ENCODE measurements at regions not wholly inside any gene's neighbourhood (a gene's known extent, or its start where the extent isn't known, plus 50 kb on each side); places are given as distances from the start of the nearest gene placed in this dataset.

DNA sequence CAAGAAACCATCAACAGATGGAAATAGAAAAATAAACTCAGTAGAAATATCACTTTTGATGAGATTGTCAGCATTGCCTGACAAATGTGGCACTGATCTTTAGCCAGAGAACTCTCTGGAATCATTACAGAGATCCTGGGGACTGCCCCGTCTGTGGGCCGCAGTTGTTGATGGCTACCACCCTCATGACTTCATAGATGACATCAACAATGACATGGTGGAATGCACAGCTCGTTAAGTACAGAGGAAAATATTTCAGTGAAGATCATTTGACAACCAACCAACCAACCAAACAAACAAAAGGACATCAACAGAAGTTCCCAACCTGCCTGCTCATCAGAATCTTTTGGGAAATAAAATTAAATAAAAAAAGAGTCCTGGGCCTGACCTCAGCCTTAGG, 132.6 kb downstream of the UCHL1 start:
- no peak for ATAC-seq
- no peak for TF ChIP-seq CSDC2 (CRISPR knock-in tag; IDR thresholded peaks at IDR 0.05)
- TF ChIP-seq ZNF70 (CRISPR knock-in tag; IDR thresholded peaks at IDR 0.05): no peak
- no peak for TF ChIP-seq ZNF8 (CRISPR knock-in tag; IDR thresholded peaks at IDR 0.05)
- no peak for TF ChIP-seq OSR1 (CRISPR knock-in tag; IDR thresholded peaks at IDR 0.05)
- no peak for TF ChIP-seq GLIS3 (CRISPR knock-in tag; IDR thresholded peaks at IDR 0.05)
- TF ChIP-seq SNAI2 (CRISPR knock-in tag; IDR thresholded peaks at IDR 0.05): no peak
- TF ChIP-seq ESRRG (CRISPR knock-in tag; IDR thresholded peaks at IDR 0.05): no peak
- no peak for TF ChIP-seq ISL1 (CRISPR knock-in tag; IDR thresholded peaks at IDR 0.05)
- no peak for TF ChIP-seq ARNTL (CRISPR knock-in tag; IDR thresholded peaks at IDR 0.05; ENCODE audit: borderline replicate concordance, low read depth)
- TF ChIP-seq, protein P1, sequence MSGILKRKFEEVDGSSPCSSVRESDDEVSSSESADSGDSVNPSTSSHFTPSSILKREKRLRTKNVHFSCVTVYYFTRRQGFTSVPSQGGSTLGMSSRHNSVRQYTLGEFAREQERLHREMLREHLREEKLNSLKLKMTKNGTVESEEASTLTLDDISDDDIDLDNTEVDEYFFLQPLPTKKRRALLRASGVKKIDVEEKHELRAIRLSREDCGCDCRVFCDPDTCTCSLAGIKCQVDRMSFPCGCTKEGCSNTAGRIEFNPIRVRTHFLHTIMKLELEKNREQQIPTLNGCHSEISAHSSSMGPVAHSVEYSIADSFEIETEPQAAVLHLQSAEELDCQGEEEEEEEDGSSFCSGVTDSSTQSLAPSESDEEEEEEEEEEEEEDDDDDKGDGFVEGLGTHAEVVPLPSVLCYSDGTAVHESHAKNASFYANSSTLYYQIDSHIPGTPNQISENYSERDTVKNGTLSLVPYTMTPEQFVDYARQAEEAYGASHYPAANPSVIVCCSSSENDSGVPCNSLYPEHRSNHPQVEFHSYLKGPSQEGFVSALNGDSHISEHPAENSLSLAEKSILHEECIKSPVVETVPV (CRISPR knock-in tag; IDR thresholded peaks at IDR 0.05): no peak
- TF ChIP-seq ZFP30 (CRISPR knock-in tag; IDR thresholded peaks at IDR 0.05): no peak
- TF ChIP-seq ZNF565 (CRISPR knock-in tag; conservative IDR thresholded peaks at IDR 0.05; ENCODE audit: low read depth): no peak
- TF ChIP-seq BACH2 (CRISPR knock-in tag; IDR thresholded peaks at IDR 0.05; ENCODE audit: borderline replicate concordance): no peak
- no peak for TF ChIP-seq TOX (CRISPR knock-in tag; IDR thresholded peaks at IDR 0.05; ENCODE audit: borderline replicate concordance)
- TF ChIP-seq ZFP3 (CRISPR knock-in tag; IDR thresholded peaks at IDR 0.05): no peak
- TF ChIP-seq ZC3H10 (CRISPR knock-in tag; IDR thresholded peaks at IDR 0.05): no peak
- TF ChIP-seq, protein P2, sequence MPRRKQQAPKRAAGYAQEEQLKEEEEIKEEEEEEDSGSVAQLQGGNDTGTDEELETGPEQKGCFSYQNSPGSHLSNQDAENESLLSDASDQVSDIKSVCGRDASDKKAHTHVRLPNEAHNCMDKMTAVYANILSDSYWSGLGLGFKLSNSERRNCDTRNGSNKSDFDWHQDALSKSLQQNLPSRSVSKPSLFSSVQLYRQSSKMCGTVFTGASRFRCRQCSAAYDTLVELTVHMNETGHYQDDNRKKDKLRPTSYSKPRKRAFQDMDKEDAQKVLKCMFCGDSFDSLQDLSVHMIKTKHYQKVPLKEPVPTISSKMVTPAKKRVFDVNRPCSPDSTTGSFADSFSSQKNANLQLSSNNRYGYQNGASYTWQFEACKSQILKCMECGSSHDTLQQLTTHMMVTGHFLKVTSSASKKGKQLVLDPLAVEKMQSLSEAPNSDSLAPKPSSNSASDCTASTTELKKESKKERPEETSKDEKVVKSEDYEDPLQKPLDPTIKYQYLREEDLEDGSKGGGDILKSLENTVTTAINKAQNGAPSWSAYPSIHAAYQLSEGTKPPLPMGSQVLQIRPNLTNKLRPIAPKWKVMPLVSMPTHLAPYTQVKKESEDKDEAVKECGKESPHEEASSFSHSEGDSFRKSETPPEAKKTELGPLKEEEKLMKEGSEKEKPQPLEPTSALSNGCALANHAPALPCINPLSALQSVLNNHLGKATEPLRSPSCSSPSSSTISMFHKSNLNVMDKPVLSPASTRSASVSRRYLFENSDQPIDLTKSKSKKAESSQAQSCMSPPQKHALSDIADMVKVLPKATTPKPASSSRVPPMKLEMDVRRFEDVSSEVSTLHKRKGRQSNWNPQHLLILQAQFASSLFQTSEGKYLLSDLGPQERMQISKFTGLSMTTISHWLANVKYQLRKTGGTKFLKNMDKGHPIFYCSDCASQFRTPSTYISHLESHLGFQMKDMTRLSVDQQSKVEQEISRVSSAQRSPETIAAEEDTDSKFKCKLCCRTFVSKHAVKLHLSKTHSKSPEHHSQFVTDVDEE (CRISPR knock-in tag; IDR thresholded peaks at IDR 0.05): no peak
- no peak for TF ChIP-seq RARB (CRISPR knock-in tag; IDR thresholded peaks at IDR 0.05)
- TF ChIP-seq, protein P3, sequence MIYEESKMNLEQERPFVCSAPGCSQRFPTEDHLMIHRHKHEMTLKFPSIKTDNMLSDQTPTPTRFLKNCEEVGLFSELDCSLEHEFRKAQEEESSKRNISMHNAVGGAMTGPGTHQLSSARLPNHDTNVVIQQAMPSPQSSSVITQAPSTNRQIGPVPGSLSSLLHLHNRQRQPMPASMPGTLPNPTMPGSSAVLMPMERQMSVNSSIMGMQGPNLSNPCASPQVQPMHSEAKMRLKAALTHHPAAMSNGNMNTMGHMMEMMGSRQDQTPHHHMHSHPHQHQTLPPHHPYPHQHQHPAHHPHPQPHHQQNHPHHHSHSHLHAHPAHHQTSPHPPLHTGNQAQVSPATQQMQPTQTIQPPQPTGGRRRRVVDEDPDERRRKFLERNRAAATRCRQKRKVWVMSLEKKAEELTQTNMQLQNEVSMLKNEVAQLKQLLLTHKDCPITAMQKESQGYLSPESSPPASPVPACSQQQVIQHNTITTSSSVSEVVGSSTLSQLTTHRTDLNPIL (CRISPR knock-in tag; IDR thresholded peaks at IDR 0.05; ENCODE audit: low read depth): no peak
- TF ChIP-seq, protein P4, sequence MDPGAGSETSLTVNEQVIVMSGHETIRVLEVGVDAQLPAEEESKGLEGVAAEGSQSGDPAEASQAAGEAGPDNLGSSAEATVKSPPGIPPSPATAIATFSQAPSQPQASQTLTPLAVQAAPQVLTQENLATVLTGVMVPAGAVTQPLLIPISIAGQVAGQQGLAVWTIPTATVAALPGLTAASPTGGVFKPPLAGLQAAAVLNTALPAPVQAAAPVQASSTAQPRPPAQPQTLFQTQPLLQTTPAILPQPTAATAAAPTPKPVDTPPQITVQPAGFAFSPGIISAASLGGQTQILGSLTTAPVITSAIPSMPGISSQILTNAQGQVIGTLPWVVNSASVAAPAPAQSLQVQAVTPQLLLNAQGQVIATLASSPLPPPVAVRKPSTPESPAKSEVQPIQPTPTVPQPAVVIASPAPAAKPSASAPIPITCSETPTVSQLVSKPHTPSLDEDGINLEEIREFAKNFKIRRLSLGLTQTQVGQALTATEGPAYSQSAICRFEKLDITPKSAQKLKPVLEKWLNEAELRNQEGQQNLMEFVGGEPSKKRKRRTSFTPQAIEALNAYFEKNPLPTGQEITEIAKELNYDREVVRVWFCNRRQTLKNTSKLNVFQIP (CRISPR knock-in tag; IDR thresholded peaks at IDR 0.05; ENCODE audit: borderline replicate concordance, low read depth): no peak

DNA sequence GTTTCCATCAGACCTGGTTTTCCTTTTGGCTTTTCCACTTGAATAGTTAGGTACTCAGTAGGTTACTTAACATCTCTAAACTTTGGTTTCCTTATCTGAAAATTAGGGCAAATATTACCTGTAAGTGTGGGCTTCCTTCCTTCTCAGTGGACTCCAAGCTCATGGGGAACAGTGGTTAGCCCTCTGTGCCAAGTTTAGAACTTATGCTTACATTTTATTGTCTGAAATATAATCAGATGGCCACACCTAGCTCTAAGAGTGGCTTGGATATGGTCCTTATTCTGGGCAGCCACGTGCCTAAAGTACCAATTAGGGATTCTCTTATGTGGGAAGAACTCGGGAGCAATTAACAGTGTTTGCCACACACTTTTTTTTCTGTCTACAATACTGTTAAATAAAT, 133.9 kb downstream of the UCHL1 start:
- no peak for ATAC-seq

More for the DNA sequence above, 133.9 kb downstream of the UCHL1 start:
- no peak for TF ChIP-seq ZNF8 (CRISPR knock-in tag; IDR thresholded peaks at IDR 0.05)
- no peak for TF ChIP-seq ESRRG (CRISPR knock-in tag; IDR thresholded peaks at IDR 0.05)
- no peak for TF ChIP-seq OSR1 (CRISPR knock-in tag; IDR thresholded peaks at IDR 0.05)
- TF ChIP-seq ZNF565 (CRISPR knock-in tag; conservative IDR thresholded peaks at IDR 0.05; ENCODE audit: low read depth): no peak
- TF ChIP-seq BACH2 (CRISPR knock-in tag; IDR thresholded peaks at IDR 0.05; ENCODE audit: borderline replicate concordance): no peak
- no peak for TF ChIP-seq TCF4 (CRISPR knock-in tag; IDR thresholded peaks at IDR 0.05; ENCODE audit: borderline replicate concordance)
- TF ChIP-seq ZNF70 (CRISPR knock-in tag; IDR thresholded peaks at IDR 0.05): no peak
- TF ChIP-seq, protein P4 (CRISPR knock-in tag; IDR thresholded peaks at IDR 0.05; ENCODE audit: borderline replicate concordance, low read depth): no peak
- TF ChIP-seq TOX (CRISPR knock-in tag; IDR thresholded peaks at IDR 0.05; ENCODE audit: borderline replicate concordance): no peak
- TF ChIP-seq, protein P1 (CRISPR knock-in tag; IDR thresholded peaks at IDR 0.05): no peak
- no peak for TF ChIP-seq PPARA (CRISPR knock-in tag; IDR thresholded peaks at IDR 0.05; ENCODE audit: borderline replicate concordance)
- no peak for TF ChIP-seq ISL1 (CRISPR knock-in tag; IDR thresholded peaks at IDR 0.05)
- TF ChIP-seq, protein P3 (CRISPR knock-in tag; IDR thresholded peaks at IDR 0.05; ENCODE audit: low read depth): no peak
- TF ChIP-seq, protein P5, sequence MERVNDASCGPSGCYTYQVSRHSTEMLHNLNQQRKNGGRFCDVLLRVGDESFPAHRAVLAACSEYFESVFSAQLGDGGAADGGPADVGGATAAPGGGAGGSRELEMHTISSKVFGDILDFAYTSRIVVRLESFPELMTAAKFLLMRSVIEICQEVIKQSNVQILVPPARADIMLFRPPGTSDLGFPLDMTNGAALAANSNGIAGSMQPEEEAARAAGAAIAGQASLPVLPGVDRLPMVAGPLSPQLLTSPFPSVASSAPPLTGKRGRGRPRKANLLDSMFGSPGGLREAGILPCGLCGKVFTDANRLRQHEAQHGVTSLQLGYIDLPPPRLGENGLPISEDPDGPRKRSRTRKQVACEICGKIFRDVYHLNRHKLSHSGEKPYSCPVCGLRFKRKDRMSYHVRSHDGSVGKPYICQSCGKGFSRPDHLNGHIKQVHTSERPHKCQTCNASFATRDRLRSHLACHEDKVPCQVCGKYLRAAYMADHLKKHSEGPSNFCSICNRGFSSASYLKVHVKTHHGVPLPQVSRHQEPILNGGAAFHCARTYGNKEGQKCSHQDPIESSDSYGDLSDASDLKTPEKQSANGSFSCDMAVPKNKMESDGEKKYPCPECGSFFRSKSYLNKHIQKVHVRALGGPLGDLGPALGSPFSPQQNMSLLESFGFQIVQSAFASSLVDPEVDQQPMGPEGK (CRISPR knock-in tag; IDR thresholded peaks at IDR 0.05; ENCODE audit: borderline replicate concordance): no peak
- no peak for TF ChIP-seq ZFP30 (CRISPR knock-in tag; IDR thresholded peaks at IDR 0.05)
- no peak for TF ChIP-seq SNAI2 (CRISPR knock-in tag; IDR thresholded peaks at IDR 0.05)
- TF ChIP-seq RARB (CRISPR knock-in tag; IDR thresholded peaks at IDR 0.05): no peak
